GM12891 (cell line): ENCODE measurements at regions not wholly inside any gene's neighbourhood (a gene's known extent, or its start where the extent isn't known, plus 50 kb on each side); places are given as distances from the start of the nearest gene placed in this dataset.

ENCODE experiments used
- POLR2A ChIP-seq: IDR thresholded peaks from 2 replicates; pipeline ENCODE4 v1.6.1; 2011; ENCODE audit warnings: low read depth, low read length, control low read depth
- TAF1 ChIP-seq: IDR thresholded peaks from 2 replicates; pipeline ENCODE4 v1.6.1; 2011; ENCODE audit warnings: low read depth, low read length, control low read depth

- no peak for TF ChIP-seq POLR2A
- no peak for TF ChIP-seq TAF1
Observed at GRCh38 chr5:86748538-86749105, 130.9 kb downstream of the COX7C start.
